ENCODE measurements at regions not wholly inside any gene's neighbourhood (a gene's known extent, or its start where the extent isn't known, plus 50 kb on each side); places are given as distances from the start of the nearest gene placed in this dataset.

GRCh38 chr13:86892330-86892729 is 778.8 kb upstream of the SLITRK5 start:
- no peaks in the 10 kb centered on the region for H3K4me1 ChIP-seq (ENCODE audit: insufficient read depth, low read length)
- no peak overlapping the region for H2BK20ac ChIP-seq (ENCODE audit: low read depth, low read length, poor library complexity, severe bottlenecking)
- DNase-seq, result no peak
- no peak overlapping the region for H3K4me2 ChIP-seq (ENCODE audit: insufficient read depth, insufficient read length, low read length)
- no peak overlapping the region for H3K27ac ChIP-seq (ENCODE audit: insufficient read length, low read depth, low read length)
- no peak overlapping the region for H2AFZ ChIP-seq (ENCODE audit: low read length)
- no peak overlapping the region for H2BK120ac ChIP-seq (ENCODE audit: low read depth, low read length, poor library complexity, severe bottlenecking)
- no peak overlapping the region for H4K5ac ChIP-seq (ENCODE audit: insufficient read length, low read depth, low read length)
- no peak overlapping the region for H3K18ac ChIP-seq (ENCODE audit: insufficient read length, low read depth, low read length)
- no peak overlapping the region for H2BK12ac ChIP-seq (ENCODE audit: insufficient read length, low read depth, low read length)
- Mint-ChIP-seq H3K27me3 (ENCODE audit: low read depth) (peaks cover 3% of the 10 kb centered on the region; the same call in 1 of the 2 replicates), H3K9me3 (peaks cover 0 to 5% of the 10 kb centered on the region in 2 experiments; a peak in 3 of 5 replicates), H3K4me1 (no peaks in the 10 kb centered on the region), H3K36me3 (ENCODE audit: insufficient read depth in 1 of 3, low read depth in 3 of 3) (peaks cover 0 to 2% (median 0%) of the 10 kb centered on the region in 3 experiments; a peak in 2 of 7 replicates), H3K27ac (no peak overlapping the region), H3K4me3 (no peak overlapping the region)
- H4K20me1 ChIP-seq (ENCODE audit: control insufficient read depth, insufficient read depth, insufficient read length), result no peaks in the 10 kb centered on the region
- no peak overlapping the region for H3T11ph ChIP-seq (ENCODE audit: low read length)
- no CpG with 5 or more reads among the region's 3 CpGs for WGBS (ENCODE audit: extremely low coverage, insufficient read length, low lambda C conversion rate)
- H3K9ac ChIP-seq (ENCODE audit: extremely low read depth, insufficient read length, low read length), result no peak overlapping the region
- H3K27me3 ChIP-seq (ENCODE audit: insufficient read depth, low read length), result no peaks in the 10 kb centered on the region
- H4K8ac ChIP-seq (replicated peaks; ENCODE audit: insufficient read length, low read depth, low read length), result no peak overlapping the region
- no peaks in the 10 kb centered on the region for H3K79me1 ChIP-seq (ENCODE audit: insufficient read depth, low read depth, low read length, poor library complexity, severe bottlenecking)
- no peak overlapping the region for H3K56ac ChIP-seq (ENCODE audit: insufficient read length, low read depth, low read length)
- no peaks in the 10 kb centered on the region for H3K79me2 ChIP-seq (ENCODE audit: insufficient read depth, low read length)
- no peak overlapping the region for H2AK5ac ChIP-seq (ENCODE audit: insufficient read length, low read length)
- H4K91ac ChIP-seq (ENCODE audit: insufficient read length, low read depth, low read length), result no peak overlapping the region
- H2BK5ac ChIP-seq (ENCODE audit: insufficient read length, low read length), result no peak overlapping the region
- no peaks in the 10 kb centered on the region for H3K23me2 ChIP-seq (ENCODE audit: insufficient read length, low read depth, low read length, poor library complexity, severe bottlenecking)
- no peak overlapping the region for H3K4ac ChIP-seq (ENCODE audit: low read depth, low read length)
- no peak for TF ChIP-seq CTCF (conservative IDR thresholded peaks at IDR 0.05)
- H3K9me3 ChIP-seq (ENCODE audit: control insufficient read depth, low read depth, low read length), result no peaks in the 10 kb centered on the region
- H3K14ac ChIP-seq (ENCODE audit: insufficient read depth, low read length), result no peak overlapping the region; the same call in 1 of the 2 replicates
- no peak overlapping the region for H3K23ac ChIP-seq (ENCODE audit: insufficient read length, low read depth, low read length)
- no peak overlapping the region for H2BK15ac ChIP-seq (ENCODE audit: low read depth, low read length)

Data from H9 (cell line).